SK-N-SH (cell line): ENCODE measurements at regions not wholly inside any gene's neighbourhood (a gene's known extent, or its start where the extent isn't known, plus 50 kb on each side); places are given as distances from the start of the nearest gene placed in this dataset.

Source experiments
- CTCF ChIA-PET: fragments of 300-600, 350-600 bp; formaldehyde crosslinking; extraction: SDS; loops from one replicate; lab custom pipeline; 2021; lab: Yijun Ruan, JAX
- POLR2A ChIA-PET: fragments of 350-600 bp; sonication (Branson Sonifier 250); formaldehyde crosslinking; extraction: SDS; loops from one replicate; lab custom pipeline; 2020; ENCODE audit warnings: antibody characterized with exemption, inconsistent platforms; lab: Yijun Ruan, JAX
- DNase-seq: peaks from one replicate; pipeline ENCODE4 v3.0.0; 2012
- H2AFZ ChIP-seq: fragments of 200-600 bp; sonication (generic); 2 replicates; pipeline ENCODE4 v1.8.1; 2016; ENCODE audit warnings: antibody characterized with exemption, mild to moderate bottlenecking, low read depth
- H3F3A ChIP-seq: fragments of 200-600 bp; sonication (generic); replicated peaks from 2 replicates; pipeline ENCODE3; 2016; ENCODE audit warnings: antibody characterized with exemption, mild to moderate bottlenecking; ENCODE audit not compliant: insufficient read depth
- H3K27ac ChIP-seq, 2 experiments: fragments of 200-500 bp in 1 of 2; fragments of 200-600 bp in 1 of 2; sonication (Bioruptor generic) in 1 of 2; sonication (generic), shearing (Covaris generic) in 1 of 2; 2 replicates each; pipeline versions ENCODE4 v1.5.1 to v1.6.1; 2014 to 2016; ENCODE audit warnings: low read depth in 2 of 2, inconsistent platforms in 1 of 2, low read length in 1 of 2, mild to moderate bottlenecking in 1 of 2, mixed read lengths in 1 of 2
- H3K27me3 ChIP-seq: fragments of 200-600 bp; sonication (generic), shearing (Covaris generic); 2 replicates; pipeline ENCODE4 v1.6.1; 2016; ENCODE audit warnings: mixed run types; ENCODE audit not compliant: insufficient read depth
- H3K36me3 ChIP-seq, 2 experiments: fragments of 200-500 bp in 1 of 2; fragments of 200-600 bp in 1 of 2; sonication (Bioruptor generic) in 1 of 2; sonication (generic) in 1 of 2; replicated peaks in 1 of 2; 2 replicates each; pipeline versions ENCODE3 to v1.5.1; 2014 to 2016; ENCODE audit warnings: low read length in 1 of 2, mild to moderate bottlenecking in 1 of 2; ENCODE audit not compliant: insufficient read depth in 2 of 2, control insufficient read depth in 1 of 2
- H3K4me1 ChIP-seq, 2 experiments: fragments of 200-500 bp in 1 of 2; fragments of 200-600 bp in 1 of 2; sonication (Bioruptor generic) in 1 of 2; sonication (generic), shearing (Covaris generic) in 1 of 2; 2 replicates each; pipeline versions ENCODE4 v1.5.1 to v1.6.1; 2014 to 2016; ENCODE audit warnings: low read depth in 1 of 2, low read length in 1 of 2, mixed run types in 1 of 2; ENCODE audit not compliant: insufficient read depth in 2 of 2, control insufficient read depth in 1 of 2
- H3K4me2 ChIP-seq: fragments of 200-600 bp; sonication (generic), shearing (Covaris generic); 2 replicates; pipeline ENCODE4 v1.6.1; 2017; ENCODE audit warnings: mixed run types
- H3K4me3 ChIP-seq, 2 experiments: fragments of 200-500 bp in 1 of 2; fragments of 200-600 bp in 1 of 2; sonication (Bioruptor generic) in 1 of 2; sonication (generic), shearing (Covaris generic) in 1 of 2; 2 replicates each; pipeline versions ENCODE4 v1.5.1 to v1.8.1; 2014 to 2016; ENCODE audit warnings: low read depth in 2 of 2, inconsistent platforms in 1 of 2, low read length in 1 of 2, mild to moderate bottlenecking in 1 of 2, mixed read lengths in 1 of 2, moderate library complexity in 1 of 2
- H3K79me2 ChIP-seq: fragments of 200-600 bp; sonication (generic); 2 replicates; pipeline ENCODE4 v1.8.1; 2017; ENCODE audit warnings: mild to moderate bottlenecking; ENCODE audit not compliant: insufficient read depth
- H3K9ac ChIP-seq: fragments of 200-600 bp; sonication (generic); 2 replicates; pipeline ENCODE4 v1.6.1; 2017; ENCODE audit warnings: mixed run types
- H3K9me2 ChIP-seq: fragments of 200-600 bp; sonication (generic); 2 replicates; pipeline ENCODE4 v1.6.1; 2017; ENCODE audit warnings: mixed run types
- H3K9me3 ChIP-seq: fragments of 200-600 bp; sonication (generic); 2 replicates; pipeline ENCODE4 v1.6.1; 2017; ENCODE audit warnings: mixed run types, mild to moderate bottlenecking, moderate library complexity
- H4K20me1 ChIP-seq: fragments of 200-600 bp; sonication (generic); 2 replicates; pipeline ENCODE4 v1.6.1; 2017; ENCODE audit warnings: mild to moderate bottlenecking, mixed run types; ENCODE audit not compliant: insufficient read depth
- CHD2 ChIP-seq: fragments of 150-350 bp; IDR thresholded peaks from 2 replicates; pipeline ENCODE4 v1.6.1; 2018; ENCODE audit warnings: low read length; ENCODE audit not compliant: partially characterized antibody
- EZH2phosphoT487 ChIP-seq: fragments of 200-600 bp; sonication (generic); IDR thresholded peaks from 2 replicates; pipeline ENCODE4 v1.6.1; 2017; ENCODE audit warnings: low read depth, mixed run types, mild to moderate bottlenecking, antibody characterized with exemption, moderate library complexity, borderline replicate concordance
- FOSL2 ChIP-seq: IDR thresholded peaks from 2 replicates; pipeline ENCODE4 v1.4.0; 2012; ENCODE audit warnings: low read depth, mild to moderate bottlenecking, moderate library complexity, borderline replicate concordance
- FOXJ3 ChIP-seq: sonication (generic); formaldehyde crosslinking; IDR thresholded peaks from 2 replicates; pipeline ENCODE4 v1.5.1; 2020; ENCODE audit warnings: mild to moderate bottlenecking, missing genetic modification reagents
- FOXM1 ChIP-seq: IDR thresholded peaks from 2 replicates; pipeline ENCODE4 v1.4.0; 2012; ENCODE audit warnings: low read depth, mild to moderate bottlenecking
- IRF3 ChIP-seq: fragments of 150-350 bp; IDR thresholded peaks from 2 replicates; pipeline ENCODE4 v1.6.1; 2016; ENCODE audit warnings: mild to moderate bottlenecking, low read depth, low read length
- MXI1 ChIP-seq: IDR thresholded peaks from 2 replicates; pipeline ENCODE4 v1.6.1; 2012; ENCODE audit warnings: mild to moderate bottlenecking, low read depth, low read length, improper control_type of control experiment
- PBX3 ChIP-seq: IDR thresholded peaks from 2 replicates; pipeline ENCODE4; 2012
- RCOR1 ChIP-seq: fragments of 150-350 bp; IDR thresholded peaks from 2 replicates; pipeline ENCODE4 v1.6.1; 2017; ENCODE audit warnings: antibody characterized with exemption, low read length
- REST ChIP-seq: IDR thresholded peaks from 2 replicates; pipeline ENCODE4 v1.6.1; 2012; ENCODE audit warnings: mild to moderate bottlenecking, low read depth, low read length, moderate library complexity
- RXRA ChIP-seq: IDR thresholded peaks from 2 replicates; pipeline ENCODE4 v1.4.0; 2012; ENCODE audit warnings: low read depth, mild to moderate bottlenecking, borderline replicate concordance
- SIN3A ChIP-seq: IDR thresholded peaks from 2 replicates; pipeline ENCODE4 v1.6.1; 2012; ENCODE audit warnings: low read depth, mild to moderate bottlenecking, low read length, moderate library complexity, borderline replicate concordance
- SMC3 ChIP-seq: IDR thresholded peaks from 2 replicates; pipeline ENCODE4 v1.6.1; 2012; ENCODE audit warnings: low read depth, low read length, improper control_type of control experiment
- TAF1 ChIP-seq: IDR thresholded peaks from 2 replicates; pipeline ENCODE4 v1.6.1; 2012; ENCODE audit warnings: low read depth, mild to moderate bottlenecking, low read length, moderate library complexity, borderline replicate concordance
- TCF12 ChIP-seq: IDR thresholded peaks from 2 replicates; pipeline ENCODE4 v1.4.0; 2012
- TEAD4 ChIP-seq: IDR thresholded peaks from 2 replicates; pipeline ENCODE4 v1.4.0; 2012; ENCODE audit warnings: mild to moderate bottlenecking, borderline replicate concordance; ENCODE audit not compliant: insufficient read depth
- WGBS: methylation state at CpG from one replicate; pipeline ENCODE4 v1.1.6; 2017; ENCODE audit warnings: low lambda C conversion rate; 5-methylcytosine and 5-hydroxymethylcytosine counted together
- TF ChIP-seq, protein P1 (sequence below): IDR thresholded peaks from 2 replicates; pipeline ENCODE4 v1.4.0; 2012; ENCODE audit warnings: low read depth, borderline replicate concordance

DNA sequence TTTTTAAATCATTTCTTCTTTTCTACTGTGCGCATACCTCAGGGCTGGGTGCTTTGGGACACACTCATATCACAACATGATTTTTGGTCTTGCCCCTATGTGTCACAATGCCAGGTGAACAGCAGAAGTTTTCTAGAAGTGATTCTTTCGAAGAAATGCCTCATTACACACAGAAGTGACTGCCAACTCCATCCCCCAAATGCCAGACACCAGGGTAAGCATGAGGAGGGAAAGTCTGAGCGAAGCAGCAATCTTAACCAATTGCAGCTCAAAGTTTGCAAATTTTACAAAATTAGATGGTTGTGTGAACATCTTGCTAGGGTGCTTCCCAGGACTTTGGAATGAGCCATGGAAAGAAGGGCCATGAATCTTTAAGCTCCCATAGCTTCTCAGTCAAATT, 87.3 kb upstream of the PLEKHA5 start:
- CTCF ChIA-PET: no interaction called here

More for the DNA sequence above, 87.3 kb upstream of the PLEKHA5 start:
- Histone ChIP-seq H3K4me2 (no peak overlapping the region), H2AFZ (no peak overlapping the region), H3K9me3 (no peaks in the 10 kb centered on the region), H3K9me2 (no peaks in the 10 kb centered on the region), H3K36me3 (no peaks in the 10 kb centered on the region), H3K79me2 (no peaks in the 10 kb centered on the region), H3K27ac (no peak overlapping the region), H3F3A (no peaks in the 10 kb centered on the region), H3K27me3 (no peaks in the 10 kb centered on the region), H3K9ac (no peak overlapping the region), H3K4me1 (no peaks in the 10 kb centered on the region), H4K20me1 (no peaks in the 10 kb centered on the region), H3K4me3 (no peak overlapping the region)
- DNase-seq: no peak
- POLR2A ChIA-PET: no interaction called here
- WGBS: 77% methylated on average over 3 of the region's 3 CpGs
- TF ChIP-seq FOXJ3 (no peak), PBX3 (no peak), SMC3 (no peak), SIN3A (no peak), TAF1 (no peak), TEAD4 (no peak), RCOR1 (no peak), IRF3 (no peak), EZH2phosphoT487 (no peak), REST (no peak), RXRA (no peak), CHD2 (no peak), FOXM1 (no peak), TCF12 (no peak), MXI1 (no peak), FOSL2 (no peak)
- TF ChIP-seq, protein P1, sequence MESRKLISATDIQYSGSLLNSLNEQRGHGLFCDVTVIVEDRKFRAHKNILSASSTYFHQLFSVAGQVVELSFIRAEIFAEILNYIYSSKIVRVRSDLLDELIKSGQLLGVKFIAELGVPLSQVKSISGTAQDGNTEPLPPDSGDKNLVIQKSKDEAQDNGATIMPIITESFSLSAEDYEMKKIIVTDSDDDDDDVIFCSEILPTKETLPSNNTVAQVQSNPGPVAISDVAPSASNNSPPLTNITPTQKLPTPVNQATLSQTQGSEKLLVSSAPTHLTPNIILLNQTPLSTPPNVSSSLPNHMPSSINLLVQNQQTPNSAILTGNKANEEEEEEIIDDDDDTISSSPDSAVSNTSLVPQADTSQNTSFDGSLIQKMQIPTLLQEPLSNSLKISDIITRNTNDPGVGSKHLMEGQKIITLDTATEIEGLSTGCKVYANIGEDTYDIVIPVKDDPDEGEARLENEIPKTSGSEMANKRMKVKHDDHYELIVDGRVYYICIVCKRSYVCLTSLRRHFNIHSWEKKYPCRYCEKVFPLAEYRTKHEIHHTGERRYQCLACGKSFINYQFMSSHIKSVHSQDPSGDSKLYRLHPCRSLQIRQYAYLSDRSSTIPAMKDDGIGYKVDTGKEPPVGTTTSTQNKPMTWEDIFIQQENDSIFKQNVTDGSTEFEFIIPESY: no peak
